Smooth muscle cell (in vitro differentiated cells): ENCODE measurements at regions not wholly inside any gene's neighbourhood (a gene's known extent, or its start where the extent isn't known, plus 50 kb on each side); places are given as distances from the start of the nearest gene placed in this dataset.

Experiments
- DNase-seq: peaks from one replicate; lab custom pipeline; 2025; ENCODE audit not compliant: unreplicated experiment; lab: John Stamatoyannopoulos, UW
- H2AFZ ChIP-seq: fragments of 200-600 bp; sonication (generic); 2 replicates; pipeline ENCODE4 v1.6.0; 2016; ENCODE audit warnings: antibody characterized with exemption, low read depth, mild to moderate bottlenecking
- H3F3A ChIP-seq: fragments of 200-600 bp; sonication (generic); 2 replicates; pipeline ENCODE4 v1.6.0; 2017; ENCODE audit warnings: antibody characterized with exemption, low read depth
- H3K27ac ChIP-seq: fragments of 200-600 bp; sonication (generic); 2 replicates; pipeline ENCODE4 v1.5.1; 2016; ENCODE audit warnings: low read depth, mild to moderate bottlenecking
- H3K27me3 ChIP-seq: fragments of 200-600 bp; sonication (generic); 2 replicates; pipeline ENCODE4 v1.6.1; 2016; ENCODE audit warnings: low read depth, mild to moderate bottlenecking
- H3K36me3 ChIP-seq: fragments of 200-600 bp; sonication (generic); 2 replicates; pipeline ENCODE4 v1.5.1; 2016; ENCODE audit warnings: low read depth
- H3K4me1 ChIP-seq: fragments of 200-600 bp; sonication (generic); 2 replicates; pipeline ENCODE4 v1.5.1; 2016; ENCODE audit warnings: low read depth
- H3K4me2 ChIP-seq: fragments of 200-600 bp; sonication (generic); 2 replicates; pipeline ENCODE4 v1.6.0; 2016; ENCODE audit warnings: mild to moderate bottlenecking
- H3K4me3 ChIP-seq: fragments of 200-600 bp; sonication (generic); 2 replicates; pipeline ENCODE4 v1.5.1; 2016; ENCODE audit warnings: mild to moderate bottlenecking
- H3K79me2 ChIP-seq: fragments of 200-600 bp; sonication (generic); 2 replicates; pipeline ENCODE4 v1.6.0; 2016; ENCODE audit warnings: low read depth, mild to moderate bottlenecking
- H3K9ac ChIP-seq: fragments of 200-600 bp; sonication (generic); 2 replicates; pipeline ENCODE4 v1.6.0; 2016; ENCODE audit warnings: low read depth
- H3K9me3 ChIP-seq: fragments of 200-600 bp; sonication (generic); replicated peaks from 2 replicates; pipeline ENCODE4 v1.5.1; 2016; ENCODE audit warnings: low read depth
- H4K20me1 ChIP-seq: fragments of 200-600 bp; sonication (generic); 2 replicates; pipeline ENCODE4 v1.6.0; 2016; ENCODE audit warnings: low read depth
- CTCF ChIP-seq: fragments of 200-600 bp; sonication (generic); IDR thresholded peaks from 2 replicates; pipeline ENCODE4 v1.5.1; 2017; ENCODE audit warnings: borderline replicate concordance, mild to moderate bottlenecking, antibody characterized with exemption; ENCODE audit not compliant: insufficient read depth, poor library complexity, severe bottlenecking
- WGBS: methylation state at CpG from one replicate; pipeline ENCODE4 v1.1.7; 2016; ENCODE audit warnings: low lambda C conversion rate; 5-methylcytosine and 5-hydroxymethylcytosine counted together

GRCh38 chr5:107232293-107232692 lies 438.4 kb downstream of the EFNA5 start:
- no peak overlapping the region for H3K27ac ChIP-seq
- peak overlapping the region; percentile 32 for H3K4me2 ChIP-seq
- WGBS = 55% methylated on average over 1 of the region's 1 CpG
- H3K9me3 ChIP-seq = no peaks in the 10 kb centered on the region
- no peak overlapping the region for H2AFZ ChIP-seq
- no peaks in the 10 kb centered on the region for H3K27me3 ChIP-seq
- no peaks in the 10 kb centered on the region for H3K79me2 ChIP-seq
- H3K4me1 ChIP-seq = no peaks in the 10 kb centered on the region
- TF ChIP-seq CTCF = no peak
- DNase-seq = no peak
- H4K20me1 ChIP-seq = no peaks in the 10 kb centered on the region
- H3K4me3 ChIP-seq = no peak overlapping the region
- H3F3A ChIP-seq = no peaks in the 10 kb centered on the region
- H3K9ac ChIP-seq = no peak overlapping the region
- H3K36me3 ChIP-seq = no peaks in the 10 kb centered on the region

- no peaks in the 10 kb centered on the region for H3K4me1 ChIP-seq
- H3K36me3 ChIP-seq = no peaks in the 10 kb centered on the region
- H3K9ac ChIP-seq = no peak overlapping the region
- no peak for TF ChIP-seq CTCF
- WGBS = 90% methylated on average over 1 of the region's 1 CpG
- no peaks in the 10 kb centered on the region for H4K20me1 ChIP-seq
- H3F3A ChIP-seq = no peaks in the 10 kb centered on the region
- no peaks in the 10 kb centered on the region for H3K79me2 ChIP-seq
- DNase-seq = no peak
- H2AFZ ChIP-seq = no peak overlapping the region
- H3K4me3 ChIP-seq = no peak overlapping the region
- H3K27ac ChIP-seq = no peak overlapping the region
- no peaks in the 10 kb centered on the region for H3K9me3 ChIP-seq
- H3K27me3 ChIP-seq = no peaks in the 10 kb centered on the region
- no peak overlapping the region for H3K4me2 ChIP-seq
Observed at GRCh38 chr5:107231191-107231590, 439.5 kb downstream of the EFNA5 start.

GRCh38 chr5:107230367-107230766 lies 440.4 kb downstream of the EFNA5 start:
- H3K4me1 ChIP-seq = no peaks in the 10 kb centered on the region
- no peaks in the 10 kb centered on the region for H3K79me2 ChIP-seq
- no peak overlapping the region for H3K4me3 ChIP-seq
- no peak overlapping the region for H2AFZ ChIP-seq
- no peaks in the 10 kb centered on the region for H3K27me3 ChIP-seq
- no peak overlapping the region for H3K27ac ChIP-seq
- no peaks in the 10 kb centered on the region for H3F3A ChIP-seq
- TF ChIP-seq CTCF = no peak
- H3K4me2 ChIP-seq = no peak overlapping the region
- H4K20me1 ChIP-seq = no peaks in the 10 kb centered on the region
- H3K36me3 ChIP-seq = no peaks in the 10 kb centered on the region
- WGBS = 79% methylated on average over 3 of the region's 3 CpGs
- no peaks in the 10 kb centered on the region for H3K9me3 ChIP-seq
- H3K9ac ChIP-seq = no peak overlapping the region
- no peak for DNase-seq

GRCh38 chr5:107228226-107228625 lies 442.5 kb downstream of the EFNA5 start:
- no peak overlapping the region for H3K9ac ChIP-seq
- H3K36me3 ChIP-seq = no peaks in the 10 kb centered on the region
- H3K4me1 ChIP-seq = no peaks in the 10 kb centered on the region
- 83% methylated on average over 2 of the region's 2 CpGs for WGBS
- no peak overlapping the region for H3K4me3 ChIP-seq
- TF ChIP-seq CTCF = no peak
- no peak overlapping the region for H3K4me2 ChIP-seq
- H3F3A ChIP-seq = no peaks in the 10 kb centered on the region
- H3K79me2 ChIP-seq = no peaks in the 10 kb centered on the region
- no peaks in the 10 kb centered on the region for H4K20me1 ChIP-seq
- no peaks in the 10 kb centered on the region for H3K27me3 ChIP-seq
- no peak overlapping the region for H2AFZ ChIP-seq
- DNase-seq = no peak
- H3K9me3 ChIP-seq = no peaks in the 10 kb centered on the region
- H3K27ac ChIP-seq = no peak overlapping the region
